ENCODE measurements at regions not wholly inside any gene's neighbourhood (a gene's known extent, or its start where the extent isn't known, plus 50 kb on each side); places are given as distances from the start of the nearest gene placed in this dataset.

DNA sequence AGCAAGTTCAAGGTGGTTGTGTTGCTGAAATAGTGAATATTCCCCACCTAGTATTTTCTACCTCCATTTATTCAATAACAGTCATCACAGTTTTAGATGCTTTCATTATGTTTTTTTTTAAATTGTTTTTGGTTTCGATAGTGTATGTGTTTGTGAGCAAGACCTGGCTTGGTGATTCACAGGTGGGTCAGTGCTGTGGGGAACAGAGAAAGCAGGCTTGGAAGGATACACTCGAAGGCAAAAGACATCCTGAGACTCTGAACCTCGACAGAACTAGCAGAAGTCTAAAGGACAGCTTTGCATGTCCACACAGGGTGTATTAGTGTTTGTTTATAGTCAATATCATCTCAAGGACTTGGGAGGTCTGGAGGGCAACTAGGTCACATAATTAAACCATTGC, 551.5 kb downstream of the RIT2 start:
- DNase-seq = no peak

DNA sequence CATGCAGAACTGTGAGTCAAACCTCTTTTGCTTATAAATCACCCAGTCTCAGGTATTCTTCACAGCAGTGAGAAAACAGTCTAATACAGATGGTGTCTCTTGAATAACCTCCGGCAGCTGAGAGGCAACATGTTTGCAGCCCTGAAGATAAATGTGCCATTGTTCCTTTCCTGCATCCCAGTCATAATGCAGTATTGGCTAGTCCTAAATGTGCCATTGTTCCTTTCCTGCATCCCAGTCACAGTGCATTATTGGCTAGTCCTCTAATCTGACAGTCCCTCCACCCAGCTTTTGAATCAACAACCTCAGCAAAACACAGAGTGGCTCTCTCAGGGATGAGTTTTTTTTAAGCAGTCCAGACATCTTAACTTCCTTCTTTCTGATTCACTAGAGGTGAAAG, 550.7 kb downstream of the RIT2 start:
- DNase-seq = no peak

- no peak for DNase-seq
Measured at GRCh38 chr18:42568773-42569172, 546.7 kb downstream of the RIT2 start.

- DNase-seq = peak; percentile 53
Measured at GRCh38 chr18:42574871-42575270, 540.6 kb downstream of the RIT2 start.

GRCh38 chr18:42576124-42576523, 539.4 kb downstream of the RIT2 start:
- no peak for DNase-seq

- no peak for DNase-seq
Measured at GRCh38 chr18:42578792-42579191, 536.7 kb downstream of the RIT2 start.

DNA sequence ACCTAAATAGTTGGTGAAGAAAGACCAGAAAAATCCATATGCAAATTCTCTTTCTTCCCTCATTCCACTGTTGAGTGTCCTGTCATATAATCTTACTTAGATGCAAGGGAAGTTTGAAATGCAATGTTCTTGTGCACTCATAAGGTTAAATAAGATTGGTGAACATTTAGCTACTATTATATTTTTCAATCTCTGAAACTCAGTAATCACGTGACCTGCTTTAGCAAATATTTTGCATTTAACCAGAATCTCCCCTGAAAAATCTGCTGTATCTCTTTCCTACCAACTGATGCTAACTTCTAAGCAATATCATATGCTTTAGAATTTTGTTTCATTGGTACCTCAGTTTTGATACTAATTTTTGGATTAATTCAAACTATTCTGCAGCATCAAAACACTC, 533.2 kb downstream of the RIT2 start:
- no peak for DNase-seq

GRCh38 chr18:42583283-42583731, 532.2 kb downstream of the RIT2 start:
- no peak for DNase-seq

- DNase-seq = no peak
Measured at GRCh38 chr18:42586601-42587000, 528.9 kb downstream of the RIT2 start.

GRCh38 chr18:42588786-42589185, 526.7 kb downstream of the RIT2 start:
- DNase-seq = no peak

DNA sequence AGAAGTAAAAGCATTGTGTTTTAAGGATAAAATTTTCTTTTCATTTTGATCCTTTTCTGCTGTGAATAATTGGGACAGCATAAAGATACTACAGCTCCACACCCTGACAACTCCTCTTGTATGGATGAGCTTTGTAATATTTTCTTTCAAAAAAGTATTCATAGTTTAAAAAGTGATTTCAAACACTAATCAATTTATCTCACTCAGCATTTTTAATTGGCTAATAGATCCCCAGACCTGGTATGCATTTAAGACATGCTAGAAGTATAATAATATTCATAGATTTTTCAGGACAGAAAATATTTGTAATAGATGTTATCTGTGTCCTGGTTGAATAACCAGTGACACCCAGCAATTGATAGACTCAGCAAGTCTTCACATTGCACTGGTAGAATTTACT, 510.7 kb downstream of the RIT2 start:
- no peak for DNase-seq

GRCh38 chr18:42606886-42607495, 508.5 kb downstream of the RIT2 start:
- no peak for DNase-seq

DNA sequence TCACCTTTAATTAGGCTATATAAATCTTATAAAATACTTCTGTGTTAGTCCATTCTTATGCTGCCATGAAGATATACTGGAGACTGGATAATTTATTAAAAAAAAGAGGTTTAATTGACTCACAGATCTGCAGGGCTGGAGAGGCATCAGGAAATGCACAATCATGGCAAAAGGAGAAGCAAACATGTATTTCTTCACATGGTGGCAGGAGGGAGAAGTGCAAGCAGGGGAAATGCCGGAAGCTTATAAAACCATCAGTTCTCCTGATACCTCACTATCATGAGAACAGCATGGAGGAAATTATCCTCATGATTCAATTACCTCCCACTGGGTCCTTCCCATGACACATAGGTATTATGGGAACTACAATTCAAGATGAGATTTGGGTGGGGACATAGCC, 504.4 kb downstream of the RIT2 start:
- DNase-seq = no peak

DNA sequence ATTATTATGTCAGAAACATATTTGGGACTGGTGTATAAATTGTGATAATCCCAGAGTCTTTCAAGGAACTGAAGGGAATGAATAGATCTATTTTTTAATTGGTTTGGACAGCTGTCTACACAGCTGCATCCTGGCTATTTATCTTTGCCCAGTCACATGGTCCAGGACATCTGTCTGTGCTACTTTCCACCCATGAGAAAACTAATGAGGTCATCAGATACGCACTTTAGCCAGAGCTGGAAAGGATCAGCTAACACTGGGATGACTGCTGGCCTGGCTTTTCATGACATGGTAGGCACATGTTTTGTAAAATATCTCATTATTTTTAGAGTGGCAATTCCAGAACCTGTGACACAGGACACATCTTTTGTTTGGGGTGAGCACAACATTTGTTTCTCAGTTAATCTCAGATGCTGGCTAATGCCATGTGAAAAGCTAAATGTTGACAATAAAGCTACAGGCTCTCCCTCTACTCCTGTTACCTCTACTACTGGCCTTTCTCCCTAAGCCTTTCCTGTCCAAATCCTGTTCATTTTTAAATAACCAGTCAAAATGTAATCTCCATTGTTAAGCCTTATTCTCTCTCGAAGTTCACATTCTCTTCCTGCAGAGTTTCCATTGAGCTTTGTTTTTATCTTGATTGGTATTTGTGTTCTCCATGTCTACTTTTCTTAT, 500.7 kb downstream of the RIT2 start:
- DNase-seq = no peak

DNA sequence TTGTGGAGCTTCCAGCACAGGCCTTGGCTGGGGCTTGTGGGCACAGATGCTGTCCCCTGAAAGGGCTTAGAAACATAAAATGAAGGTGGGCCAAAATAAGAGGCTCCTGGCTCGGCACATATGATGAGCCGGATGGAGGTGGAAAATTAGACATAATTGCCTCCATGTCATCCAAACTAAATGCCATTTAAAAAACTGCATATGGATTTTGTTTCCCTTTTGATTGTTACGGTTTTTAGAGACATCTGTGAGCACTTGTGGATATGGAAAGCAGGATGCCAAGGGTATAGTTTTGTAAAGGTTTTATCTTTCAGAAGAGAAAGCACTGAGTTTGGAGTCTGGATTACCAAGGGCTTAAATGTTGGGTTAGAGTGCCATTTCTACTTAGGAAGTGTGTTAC, 498.3 kb downstream of the RIT2 start:
- DNase-seq = peak; percentile 50

GRCh38 chr18:42619771-42620170, 495.7 kb downstream of the RIT2 start:
- DNase-seq = no peak

GRCh38 chr18:42620657-42621056, 494.8 kb downstream of the RIT2 start:
- DNase-seq = no peak

- no peak for DNase-seq
Measured at GRCh38 chr18:42623935-42624334, 491.6 kb downstream of the RIT2 start.

GRCh38 chr18:42632801-42633200, 482.7 kb downstream of the RIT2 start:
- DNase-seq = no peak

DNA sequence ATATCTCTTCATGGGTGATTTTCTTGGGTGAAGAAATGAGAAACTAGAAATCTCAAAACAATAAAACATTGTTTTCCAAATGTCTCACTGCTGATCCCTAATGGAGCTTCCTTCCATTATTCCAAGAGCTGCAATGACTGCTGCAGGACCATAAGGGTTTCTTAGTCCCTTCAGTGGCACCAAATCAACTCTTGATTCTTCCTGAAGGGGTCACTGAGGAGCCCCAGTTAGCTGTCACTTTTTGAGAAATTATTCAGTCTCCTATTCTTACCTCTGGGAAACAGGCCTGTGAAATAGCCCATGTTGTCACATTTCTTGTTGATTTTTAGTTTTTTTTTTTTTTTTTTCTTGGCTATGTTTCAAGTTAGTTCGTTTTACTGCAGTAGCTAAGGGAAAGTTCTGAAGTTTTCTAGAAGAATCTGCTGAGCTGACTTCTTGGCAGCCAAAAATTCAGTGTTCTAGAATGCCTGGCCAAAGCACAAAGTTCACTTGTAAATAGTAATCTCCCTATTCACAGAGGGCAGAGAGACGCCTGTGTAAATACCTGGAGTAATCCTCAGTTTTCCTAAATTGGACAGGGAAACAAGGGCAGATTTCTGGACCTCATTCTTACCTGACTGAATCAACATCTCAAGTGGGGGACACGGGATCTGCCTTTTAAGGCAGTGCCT, 480.0 kb downstream of the RIT2 start:
- no peak for DNase-seq

DNA sequence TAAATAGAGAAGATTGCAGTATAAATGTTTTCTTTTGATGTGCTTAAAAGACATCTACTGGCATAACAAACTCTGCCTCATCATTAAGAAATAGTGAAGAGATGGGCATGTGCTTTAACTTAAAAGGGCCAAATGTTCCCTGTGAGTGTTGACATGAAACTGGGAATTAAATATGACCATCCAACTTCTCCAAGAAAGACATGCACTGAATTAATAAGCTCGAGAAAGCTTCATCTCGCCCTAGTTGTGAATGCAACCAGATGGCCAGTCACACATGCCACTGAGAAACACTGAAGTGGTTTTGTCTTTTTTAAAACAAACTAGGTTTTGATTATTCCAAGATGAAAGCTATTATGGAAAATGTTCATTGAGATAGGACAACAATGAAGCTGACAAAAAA, 479.2 kb downstream of the RIT2 start:
- no peak for DNase-seq

- DNase-seq = no peak
Measured at GRCh38 chr18:42640160-42640559, 475.3 kb downstream of the RIT2 start.

- DNase-seq = no peak
Measured at GRCh38 chr18:42641996-42642395, 473.5 kb downstream of the RIT2 start.

- DNase-seq = no peak
Measured at GRCh38 chr18:42644729-42645131, 470.8 kb downstream of the RIT2 start.
